NCI-H526 treated with DMSO at 0.1 percent for 48 hours (cell line): ENCODE measurements at regions not wholly inside any gene's neighbourhood (a gene's known extent, or its start where the extent isn't known, plus 50 kb on each side); places are given as distances from the start of the nearest gene placed in this dataset.

Source experiments
- DNase-seq: peaks from one replicate; lab custom pipeline; 2025; lab: John Stamatoyannopoulos, UW

DNA sequence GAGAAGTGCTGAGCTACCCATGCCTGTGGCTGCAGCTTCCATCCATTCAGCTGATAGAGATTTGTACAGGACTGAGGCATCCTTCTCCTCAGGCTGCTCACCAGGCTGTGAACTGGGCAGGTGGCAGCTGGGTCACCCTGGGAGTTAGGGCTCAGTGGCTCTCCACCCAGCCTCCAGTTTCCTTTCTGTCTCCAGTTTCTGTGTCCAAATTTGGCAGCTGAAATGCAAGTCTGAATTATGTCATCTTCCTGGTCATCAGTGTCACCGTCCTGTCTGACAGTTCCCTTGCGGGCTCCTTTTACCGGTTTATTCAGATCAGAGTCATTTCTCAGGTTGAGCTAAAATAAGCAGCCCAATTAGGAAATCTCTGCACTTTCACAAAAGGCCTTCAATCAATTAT lies 93.3 kb downstream of the EDN1 start:
- no peak for DNase-seq

- no peak for DNase-seq
These were observed 94.3 kb downstream of the EDN1 start for GRCh38 chr6:12384357-12384912.

GRCh38 chr6:12385316-12385715 lies 95.2 kb downstream of the EDN1 start:
- no peak for DNase-seq

DNA sequence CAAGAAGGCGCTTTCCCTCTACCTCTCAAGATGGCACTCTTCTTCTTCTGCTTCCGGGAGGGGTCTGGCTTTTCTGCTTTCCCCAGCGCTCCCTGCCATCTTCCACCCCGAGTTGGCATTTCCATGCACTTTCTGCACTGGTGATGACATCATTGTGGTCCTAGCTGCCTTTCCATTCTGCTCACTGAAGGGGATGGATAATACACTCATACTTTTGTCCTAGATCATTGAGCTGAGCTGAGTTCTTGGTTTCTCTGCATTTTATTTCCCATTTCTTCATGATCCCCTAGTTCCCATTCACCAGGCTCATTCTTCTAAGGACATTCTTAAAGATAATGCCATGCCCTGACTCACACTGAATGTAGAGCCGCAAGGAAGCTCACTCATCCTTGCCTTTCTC lies 96.7 kb downstream of the EDN1 start:
- DNase-seq = no peak

DNA sequence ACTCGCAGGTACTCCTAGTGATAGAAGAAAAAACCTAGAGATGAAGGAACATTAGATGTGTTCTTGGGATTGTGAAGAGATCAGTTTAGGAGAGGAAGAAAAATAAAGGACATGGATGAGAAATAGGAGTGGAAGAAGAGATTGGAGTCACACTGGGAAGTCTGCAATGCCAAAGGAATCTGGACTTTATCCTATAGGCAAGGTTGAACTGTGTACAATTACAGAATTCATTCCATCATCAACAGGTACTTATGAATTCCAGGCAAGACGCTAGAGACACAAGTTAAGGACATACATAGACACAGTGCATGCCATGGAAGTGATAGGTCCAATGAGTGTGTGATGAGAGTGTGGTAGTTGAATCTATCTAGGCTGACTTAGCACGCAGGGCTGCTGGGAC lies 101.3 kb downstream of the EDN1 start:
- DNase-seq = no peak

DNA sequence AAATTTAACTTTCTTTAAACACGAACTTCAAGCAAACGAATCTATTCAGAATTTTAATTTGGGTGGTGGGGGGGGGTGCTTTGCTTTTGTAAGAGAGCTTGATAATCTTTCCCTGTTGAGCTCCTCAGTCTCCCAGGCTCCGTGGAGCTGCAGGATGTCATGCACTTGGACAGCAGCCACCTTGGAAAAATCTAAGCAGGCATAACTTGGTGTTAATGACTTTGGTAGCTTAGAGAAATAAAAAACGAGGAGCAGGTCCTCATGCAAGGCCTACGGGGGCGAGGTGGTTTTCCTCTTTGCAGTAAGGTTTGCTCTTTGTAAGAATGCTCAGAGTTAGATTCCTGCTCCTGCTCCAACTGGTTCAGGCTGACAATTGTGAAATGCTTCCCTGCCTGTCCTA lies 102.3 kb downstream of the EDN1 start:
- no peak for DNase-seq

DNA sequence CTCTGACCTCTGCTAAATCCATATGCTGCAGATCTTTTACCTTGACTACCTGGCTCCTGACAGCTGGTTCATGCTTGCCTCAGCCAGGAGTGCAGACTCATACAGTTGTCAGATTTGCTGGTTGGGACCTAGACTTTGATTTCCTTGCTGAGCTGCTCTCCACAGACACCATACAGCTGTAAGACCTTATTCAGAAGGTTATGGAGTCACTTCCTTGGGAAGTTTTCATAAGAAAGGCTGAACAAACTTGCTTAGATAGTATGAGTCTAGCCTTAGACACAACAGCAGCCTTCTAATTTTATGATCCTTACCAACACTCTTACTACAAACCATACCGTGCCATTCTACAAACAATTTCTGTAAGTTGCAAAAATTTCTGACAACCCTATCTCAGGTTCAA lies 102.9 kb downstream of the EDN1 start:
- DNase-seq = no peak

DNA sequence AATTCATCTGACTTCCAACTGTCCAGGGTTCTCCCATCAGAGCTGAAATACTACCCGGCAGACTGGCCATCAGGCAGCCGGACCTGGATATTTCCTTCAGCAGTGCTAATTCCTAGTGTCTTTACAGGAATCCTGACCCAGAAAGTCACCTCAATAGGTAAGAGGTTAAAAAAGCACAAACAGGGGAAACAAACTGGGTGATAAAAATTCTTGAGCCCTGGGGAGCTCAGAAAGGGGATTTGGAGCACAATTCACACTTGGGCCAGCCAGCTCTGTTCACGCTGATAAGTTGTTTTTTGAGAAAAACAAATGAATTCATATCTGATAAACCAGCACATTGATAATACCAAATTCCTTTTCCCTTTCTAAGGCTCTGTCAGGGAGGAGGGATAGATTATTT lies 104.0 kb downstream of the EDN1 start:
- DNase-seq = no peak

DNA sequence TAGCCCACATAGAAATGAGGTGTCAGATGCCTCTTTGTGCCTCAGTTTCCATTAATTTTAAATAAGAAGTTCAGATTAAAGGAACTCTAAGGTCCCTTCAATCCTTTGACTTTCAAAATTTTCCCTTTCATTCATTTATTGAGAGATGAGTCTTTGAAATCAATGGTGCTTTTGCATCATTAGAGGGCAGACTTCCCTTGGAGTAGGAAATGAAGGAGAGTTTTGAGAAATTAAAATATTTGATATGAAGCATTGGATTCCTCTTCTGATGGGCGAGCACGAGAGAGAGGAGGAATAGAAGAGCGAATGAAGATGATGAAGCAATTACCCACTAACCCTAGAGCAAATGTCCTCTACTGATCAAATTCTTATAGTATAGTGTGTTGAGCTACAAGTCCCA lies 105.7 kb downstream of the EDN1 start:
- DNase-seq = no peak

DNA sequence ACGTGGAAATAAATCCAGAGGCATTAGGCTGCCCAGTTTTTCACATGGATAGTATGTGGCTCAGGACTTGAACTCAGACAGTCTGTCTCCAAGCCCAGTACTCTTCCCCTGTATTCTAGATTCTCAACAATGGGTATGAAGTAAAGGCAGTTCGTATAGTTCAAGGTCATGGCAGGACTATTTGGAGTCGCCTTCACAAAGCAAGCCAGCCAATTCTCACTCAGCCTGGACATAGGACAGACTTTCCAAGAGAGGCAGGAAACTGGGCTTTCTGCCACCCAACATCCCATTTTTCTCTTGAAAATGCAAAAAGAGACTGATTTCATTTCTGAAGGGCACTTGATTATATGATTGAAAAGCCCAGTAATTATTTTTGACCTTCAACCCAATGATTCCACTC lies 111.0 kb downstream of the EDN1 start:
- DNase-seq = no peak

DNA sequence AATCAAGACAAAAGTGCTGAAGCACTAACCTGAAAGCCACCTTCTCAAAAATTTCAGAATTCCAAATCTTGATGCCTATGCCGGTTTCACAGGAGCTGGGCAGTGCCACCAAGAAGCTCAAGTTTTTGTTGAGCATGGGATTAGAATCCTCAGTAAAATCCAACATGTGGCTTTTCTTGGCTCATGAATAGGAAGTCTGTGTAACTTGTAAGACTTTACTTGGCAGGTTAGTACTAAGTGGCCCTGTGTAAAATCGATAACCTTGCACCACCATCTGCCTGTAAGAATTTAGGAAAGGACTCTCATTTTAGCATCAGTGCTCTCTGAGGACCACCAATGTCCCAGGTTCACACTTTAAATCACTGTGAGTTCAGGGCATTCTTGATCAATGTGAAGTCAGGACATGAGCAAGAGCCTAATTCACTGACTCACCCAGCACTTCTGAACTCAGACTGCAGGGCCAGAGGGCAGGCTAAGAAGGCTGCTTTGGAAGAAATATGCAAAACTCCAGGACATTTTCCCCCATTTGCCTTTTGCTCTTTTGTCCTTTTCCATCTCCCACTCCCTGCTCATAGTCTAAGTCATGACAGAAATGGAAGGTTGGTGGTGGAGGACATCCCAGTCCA lies 113.2 kb downstream of the EDN1 start:
- DNase-seq = no peak

GRCh38 chr6:12403947-12404647 lies 113.9 kb downstream of the EDN1 start:
- no peak for DNase-seq

DNA sequence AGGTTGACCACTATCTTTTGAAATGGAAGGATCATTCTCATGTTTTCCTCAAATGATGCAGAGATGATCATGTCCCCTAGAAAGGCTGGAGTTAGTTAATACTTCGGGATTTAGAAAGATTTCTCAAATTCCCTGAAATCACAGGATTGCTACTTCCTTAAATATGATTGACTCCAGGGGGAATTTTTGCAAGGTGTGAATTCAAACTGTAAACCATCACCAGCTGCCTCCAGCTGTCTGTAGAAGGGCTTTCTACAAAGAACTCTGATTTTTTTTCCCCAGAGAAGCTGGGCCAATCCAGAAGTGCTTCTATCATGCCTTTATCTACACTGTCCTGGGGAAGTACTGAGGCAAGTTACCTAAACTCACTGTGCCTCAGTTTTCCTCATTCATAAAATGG lies 114.5 kb downstream of the EDN1 start:
- DNase-seq = no peak

DNA sequence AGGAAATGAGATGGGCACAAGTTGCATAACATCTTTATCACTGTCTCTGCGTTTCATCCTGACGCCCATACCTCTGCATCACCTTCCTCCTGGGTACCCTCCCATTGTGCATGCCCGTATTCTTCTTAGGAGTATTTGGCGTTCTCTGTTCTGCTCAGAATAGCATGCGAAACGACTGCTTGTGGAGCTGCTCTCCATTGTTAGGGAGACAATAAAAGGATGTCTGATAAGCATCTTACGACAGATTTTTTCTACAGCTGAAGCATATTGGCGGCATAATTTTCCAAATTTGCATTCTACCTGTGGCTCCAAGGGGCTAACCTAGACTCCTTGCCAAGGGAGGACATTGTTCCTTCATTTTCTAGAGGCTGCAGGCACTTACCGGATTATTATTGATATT lies 118.6 kb downstream of the EDN1 start:
- no peak for DNase-seq

DNA sequence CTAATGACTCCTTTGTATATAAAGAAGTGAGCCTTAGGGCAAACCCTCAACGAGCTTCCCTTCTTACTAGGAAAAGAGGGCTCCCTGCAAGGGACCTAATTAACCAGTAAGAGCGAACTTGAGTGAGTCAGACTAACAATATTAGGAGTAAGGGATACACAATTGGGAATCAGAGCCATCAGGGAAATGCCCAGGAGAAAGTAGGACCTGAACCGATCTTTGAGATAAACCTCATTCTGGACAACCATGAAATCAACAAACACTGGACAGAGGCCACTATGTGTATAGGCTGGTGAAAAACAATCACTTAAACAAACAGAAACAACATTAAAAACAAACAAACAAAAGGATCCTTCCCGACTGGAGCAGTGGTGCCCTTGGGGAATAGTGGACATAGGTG lies 120.8 kb downstream of the EDN1 start:
- DNase-seq = no peak

DNA sequence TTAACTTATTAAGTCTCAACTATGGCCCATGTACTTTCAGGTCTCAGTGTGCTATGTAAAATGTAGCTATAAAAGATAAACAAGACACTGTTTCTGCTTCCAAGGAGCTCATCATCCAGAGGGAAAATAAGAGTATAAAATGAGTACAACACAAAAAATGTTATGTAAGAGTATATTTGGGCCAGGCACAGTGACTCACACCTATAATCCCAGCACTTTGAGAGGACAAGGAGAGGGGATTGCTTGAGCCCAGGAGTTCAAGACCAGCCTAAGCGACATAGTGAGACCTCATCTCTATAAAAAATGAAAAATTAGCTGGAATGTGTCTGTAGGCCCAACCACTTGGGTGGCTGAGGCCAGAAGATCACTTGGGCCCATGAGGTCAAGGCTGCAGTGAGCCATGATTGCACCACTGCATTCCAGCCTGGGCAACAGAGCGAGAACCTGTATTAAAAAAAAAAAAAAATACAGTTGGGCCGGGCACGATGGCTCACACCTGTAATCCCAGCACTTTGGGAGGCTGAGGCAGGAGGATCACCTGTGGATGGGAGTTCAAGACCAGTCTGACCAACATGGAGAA lies 124.0 kb downstream of the EDN1 start:
- DNase-seq = no peak

DNA sequence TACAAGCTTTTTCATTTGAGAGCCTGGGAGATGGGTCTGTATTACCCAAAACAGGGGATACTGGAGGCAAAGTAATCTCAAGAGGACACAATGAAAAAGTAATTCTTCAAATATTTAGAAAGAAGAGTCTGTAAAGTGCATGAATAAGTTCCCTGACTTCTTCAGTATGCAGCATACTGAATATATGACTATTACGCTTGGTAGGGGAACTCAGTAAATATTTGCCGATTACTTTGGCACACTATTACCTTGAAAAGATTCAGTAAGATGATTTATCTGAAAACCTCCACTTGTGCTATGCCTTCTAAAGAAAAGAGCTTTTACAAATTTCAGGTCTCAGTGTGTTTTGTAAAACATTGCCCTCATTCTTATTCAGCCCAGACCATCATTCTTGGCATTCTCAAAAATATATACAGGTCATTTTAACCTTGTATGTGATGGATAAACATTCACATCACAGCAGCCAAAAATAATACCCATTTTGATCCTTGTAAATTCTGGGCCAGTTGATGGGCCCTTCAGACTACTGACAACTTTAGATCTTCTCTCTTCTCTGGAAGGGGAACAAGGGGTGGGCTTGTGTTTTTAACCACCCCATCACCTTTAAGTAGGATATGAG lies 125.9 kb downstream of the EDN1 start:
- DNase-seq = no peak

DNA sequence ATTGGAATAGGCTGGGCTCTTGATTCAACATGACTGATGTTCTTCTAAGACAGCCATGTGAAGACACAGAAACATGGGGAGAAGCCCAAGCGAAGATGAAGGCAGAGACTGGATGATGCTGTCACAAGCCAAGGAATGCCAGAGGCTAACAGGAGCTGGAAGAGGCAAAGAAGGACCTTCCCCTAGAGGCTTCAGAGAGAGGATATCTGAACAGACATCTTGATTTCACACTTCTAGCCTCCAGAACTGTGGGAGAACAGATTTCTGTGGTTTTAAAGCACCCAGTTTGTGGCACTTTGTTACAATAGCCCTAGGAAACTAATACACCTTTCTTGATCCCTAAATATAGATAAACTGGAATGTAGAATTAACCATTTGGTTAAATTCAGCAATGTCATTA lies 127.0 kb downstream of the EDN1 start:
- no peak for DNase-seq

- no peak for DNase-seq
These were observed 128.8 kb downstream of the EDN1 start for GRCh38 chr6:12418946-12419345.

DNA sequence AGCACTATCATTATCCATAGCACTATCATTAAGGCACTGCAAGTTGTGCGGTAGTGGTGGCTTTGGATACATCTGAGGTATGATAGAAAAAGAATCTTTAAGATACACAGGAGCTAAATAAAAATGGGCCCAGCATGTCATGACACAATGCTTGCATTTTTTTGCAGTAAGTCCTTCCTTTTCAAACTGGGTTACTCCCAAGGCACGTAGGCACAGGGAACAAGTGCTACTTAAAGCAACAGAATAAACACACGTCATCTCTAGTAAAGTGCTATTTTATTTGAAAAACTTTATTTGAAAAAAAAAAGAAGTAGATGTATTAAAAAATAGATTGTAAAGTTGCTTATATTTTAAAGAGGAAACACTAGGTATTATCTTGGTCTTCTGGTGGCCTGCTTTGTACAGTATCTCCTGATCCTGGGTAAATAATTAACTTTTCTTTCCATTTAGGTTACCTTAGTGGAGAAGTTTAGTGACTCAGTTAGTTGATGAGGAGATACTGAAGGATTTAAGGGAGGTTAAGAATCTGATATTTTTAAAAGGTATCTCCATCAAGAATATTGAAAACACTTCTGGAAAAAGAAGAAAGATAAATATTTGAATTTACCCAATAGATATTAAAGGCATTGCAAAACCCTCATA lies 129.6 kb downstream of the EDN1 start:
- DNase-seq = no peak

- DNase-seq = no peak
These were observed 130.5 kb downstream of the EDN1 start for GRCh38 chr6:12420626-12421025.

- no peak for DNase-seq
These were observed 131.4 kb downstream of the EDN1 start for GRCh38 chr6:12421596-12421995.

DNA sequence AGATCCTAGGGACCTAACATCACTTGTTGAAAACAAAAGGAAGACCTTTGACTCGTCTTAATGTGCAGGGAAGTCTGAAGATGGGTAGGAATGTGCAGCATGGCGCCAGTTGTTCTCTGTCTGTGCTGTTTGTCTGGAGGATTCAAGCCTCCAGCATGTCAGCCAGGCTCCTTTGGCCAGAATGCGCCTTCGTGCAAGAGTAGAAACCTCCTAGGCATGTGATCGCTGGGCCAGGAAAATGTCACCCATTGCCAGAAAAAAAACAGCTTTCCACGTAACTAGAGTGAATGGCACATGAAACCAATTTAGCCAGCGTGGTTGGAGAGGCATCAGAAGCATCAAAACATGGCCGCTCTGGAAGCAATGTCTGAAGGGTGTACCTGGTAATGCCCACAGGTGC lies 132.7 kb downstream of the EDN1 start:
- DNase-seq = no peak
